PC-3 (cell line): ENCODE measurements at regions not wholly inside any gene's neighbourhood (a gene's known extent, or its start where the extent isn't known, plus 50 kb on each side); places are given as distances from the start of the nearest gene placed in this dataset.

Experiments used
- CTCF ChIP-seq: fragments of 300-600 bp; sonication (generic); conservative IDR thresholded peaks from 2 replicates; pipeline ENCODE4 v1.5.1; 2017; ENCODE audit warnings: antibody characterized with exemption, low read depth, mild to moderate bottlenecking, low read length
- EZH2 ChIP-seq: fragments of 300-600 bp; sonication (generic); IDR thresholded peaks from one replicate; pipeline ENCODE4 v1.6.1; 2017; ENCODE audit warnings: antibody characterized with exemption, mild to moderate bottlenecking, low read length; ENCODE audit not compliant: unreplicated experiment

- TF ChIP-seq CTCF (no peak), EZH2 (no peak)
Observed at GRCh38 chr20:48163505-48163904, 378.2 kb upstream of the SULF2 start.
